Globus pallidus (tissue), 1 donor: ENCODE measurements at regions not wholly inside any gene's neighbourhood (a gene's known extent, or its start where the extent isn't known, plus 50 kb on each side); places are given as distances from the start of the nearest gene placed in this dataset.
"Not testable (repeated sequence)": the region's sequence is repeated elsewhere in the genome, so short reads cannot be mapped to it uniquely, and the experiment has no call there.

Experiments used
- DNase-seq: peaks from one replicate; pipeline ENCODE4 v3.0.0-alpha.2; 2015; ENCODE audit warnings: low spot score

DNA sequence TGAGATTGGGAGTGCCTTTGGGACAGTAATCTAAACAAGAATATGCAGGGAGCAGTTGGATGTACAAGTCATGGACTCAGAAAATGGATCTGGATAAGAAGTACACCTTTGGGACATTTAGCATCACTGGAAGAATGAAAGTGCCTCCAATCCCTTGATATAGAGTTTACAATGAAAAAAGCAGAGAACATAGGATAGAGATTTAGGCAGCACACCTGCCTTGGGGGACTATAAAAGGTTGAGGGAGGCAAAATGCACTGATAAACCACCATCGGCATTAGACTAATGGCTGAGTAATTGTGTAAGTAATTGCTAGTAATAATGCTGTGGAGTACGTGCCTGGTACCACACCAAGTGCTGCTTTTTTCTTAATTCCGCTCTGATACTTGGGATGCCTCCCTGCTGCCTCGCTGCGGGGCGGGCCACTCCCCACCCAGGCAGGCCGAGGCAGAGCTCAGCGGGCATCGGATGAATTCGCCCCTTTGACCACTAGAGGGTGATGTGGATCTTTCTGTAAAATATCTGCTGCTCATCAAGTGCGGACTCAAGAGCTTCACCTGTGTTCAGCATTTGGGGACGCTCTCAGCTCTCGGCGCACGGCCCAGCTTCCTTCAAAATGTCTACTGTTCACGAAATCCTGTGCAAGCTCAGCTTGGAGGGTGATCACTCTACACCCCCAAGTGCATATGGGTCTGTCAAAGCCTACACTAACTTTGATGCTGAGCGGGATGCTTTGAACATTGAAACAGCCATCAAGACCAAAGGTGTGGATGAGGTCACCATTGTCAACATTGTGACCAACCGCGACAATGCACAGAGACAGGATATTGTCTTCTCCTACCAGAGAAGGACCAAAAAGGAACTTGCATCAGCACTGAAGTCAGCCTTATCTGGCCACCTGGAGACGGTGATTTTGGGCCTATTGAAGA lies 99.9 kb downstream of the ANKRD18B start:
- DNase-seq: peak; percentile 67

DNA sequence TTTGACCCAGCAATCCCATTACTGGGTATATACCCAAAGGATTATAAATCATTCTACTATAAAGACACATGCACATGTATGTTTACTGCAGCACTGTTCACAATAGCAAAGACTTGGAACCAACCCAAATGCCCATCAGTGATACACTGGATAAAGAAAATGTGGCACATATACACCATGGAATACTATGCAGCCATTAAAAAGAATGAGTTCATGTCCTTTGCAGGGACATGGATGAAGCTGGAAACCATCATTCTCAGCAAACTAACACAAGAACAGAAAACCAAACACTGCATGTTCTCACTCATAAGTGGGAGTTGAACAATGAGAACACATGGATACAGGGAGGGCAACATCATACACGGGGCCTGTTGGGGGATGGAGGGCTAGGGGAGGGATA lies 104.3 kb downstream of the ANKRD18B start:
- not testable (repeated sequence) for DNase-seq

DNA sequence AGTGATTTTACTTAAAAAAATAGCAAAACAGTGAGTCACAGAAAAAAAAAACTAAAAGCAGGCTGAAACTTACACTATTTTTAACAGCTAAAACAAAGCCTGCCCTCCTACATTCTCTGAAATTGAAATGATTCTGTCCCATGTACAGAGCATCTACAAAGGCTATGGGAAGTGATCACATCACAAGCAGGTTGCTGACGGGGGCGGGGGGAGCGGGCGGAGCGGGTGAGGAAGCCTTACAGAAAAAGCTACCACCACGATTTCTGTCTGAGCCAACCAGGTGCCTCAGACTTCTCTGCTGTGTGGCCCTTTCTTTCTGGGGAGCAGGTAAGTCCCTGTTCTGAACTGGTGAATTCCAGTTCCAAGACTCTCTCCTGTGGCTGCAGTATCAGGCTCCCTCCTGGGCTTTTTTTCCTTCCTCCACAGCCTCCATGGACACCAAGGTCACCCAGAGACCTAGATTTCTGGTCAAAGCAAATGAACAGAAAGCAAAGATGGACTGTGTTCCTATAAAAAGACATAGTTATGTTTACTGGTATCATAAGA lies 104.9 kb downstream of the ANKRD18B start:
- no peak for DNase-seq

DNA sequence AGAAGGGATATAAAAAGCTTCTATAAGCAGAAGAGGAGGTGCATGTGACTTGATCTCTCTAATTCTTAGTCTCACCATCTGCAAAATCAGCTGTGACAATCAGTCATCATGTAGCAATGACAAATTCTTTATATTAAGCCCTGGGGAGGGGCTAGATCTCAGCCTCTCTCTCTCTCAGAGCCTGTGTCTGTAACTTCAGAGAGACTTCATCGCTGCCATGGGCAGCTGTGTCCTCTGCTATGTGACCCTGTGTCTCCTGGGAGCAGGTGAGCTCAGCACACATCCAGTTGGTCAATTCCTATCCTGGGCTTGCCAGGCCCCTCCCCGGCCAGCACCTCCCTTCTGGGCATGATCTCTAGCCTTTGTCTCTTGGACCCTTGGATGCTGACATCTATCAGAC lies 109.6 kb downstream of the ANKRD18B start:
- DNase-seq: no peak

DNA sequence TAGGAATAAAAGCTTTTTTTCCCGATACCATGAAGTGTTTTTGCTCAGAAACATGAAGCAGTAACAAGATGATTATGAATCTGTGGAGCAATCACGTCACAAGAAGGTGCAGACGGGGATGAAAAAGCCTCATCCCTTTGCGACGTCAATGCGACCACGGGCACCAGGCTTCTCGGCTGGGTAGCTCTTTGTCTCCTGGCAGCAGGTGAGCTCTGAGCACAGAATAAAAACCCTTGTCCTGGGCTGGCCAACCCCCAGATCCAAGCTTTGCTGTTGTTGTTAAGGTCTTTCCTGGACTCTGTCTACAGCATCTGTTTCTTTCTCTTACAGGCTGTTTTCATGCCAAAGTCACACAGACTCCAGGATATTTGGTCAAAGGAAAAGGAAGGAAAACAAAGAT lies 113.8 kb downstream of the ANKRD18B start:
- no peak for DNase-seq

DNA sequence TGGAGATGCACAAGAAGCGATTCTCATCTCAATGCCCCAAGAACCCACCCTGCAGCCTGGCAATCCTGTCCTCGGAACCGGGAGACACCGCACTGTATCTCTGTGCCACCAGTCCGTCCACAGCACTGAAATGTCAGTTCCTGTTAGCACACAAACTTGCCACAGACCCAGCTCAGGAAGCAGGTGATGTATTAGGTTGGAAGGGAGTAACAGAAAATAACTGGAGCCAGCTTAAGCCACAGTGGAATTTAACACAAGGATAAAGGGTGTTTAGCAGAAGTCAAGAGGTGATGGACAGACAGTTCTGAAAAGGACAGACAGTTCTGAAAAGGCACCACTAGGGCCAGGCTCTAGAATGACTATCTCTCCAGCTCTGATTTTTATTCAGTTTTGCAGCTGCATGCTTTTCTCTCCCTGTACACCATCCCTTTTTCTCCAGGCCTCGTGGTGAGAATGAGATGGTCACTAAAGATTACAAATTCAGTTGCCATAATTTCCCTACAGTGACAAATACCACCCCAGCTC lies 114.4 kb downstream of the ANKRD18B start:
- DNase-seq: no peak

DNA sequence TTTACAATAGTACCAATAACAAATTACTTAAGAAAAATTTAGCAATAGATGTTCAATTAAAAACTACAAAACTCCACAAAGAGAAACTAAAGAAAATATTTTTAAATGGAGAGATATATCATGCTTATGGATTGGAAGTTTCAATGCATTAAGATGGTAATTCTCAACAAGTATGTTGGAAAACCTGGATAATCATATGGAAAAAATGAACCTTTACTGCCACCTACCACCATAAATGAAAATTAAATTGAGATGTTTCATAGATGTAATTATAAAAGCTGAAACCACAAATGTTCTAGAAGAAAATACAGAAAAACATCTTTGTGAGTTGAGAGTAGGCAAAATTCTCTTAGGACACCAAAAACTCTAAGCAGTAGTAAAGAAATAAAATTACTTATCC lies 121.7 kb downstream of the ANKRD18B start:
- DNase-seq: no peak

DNA sequence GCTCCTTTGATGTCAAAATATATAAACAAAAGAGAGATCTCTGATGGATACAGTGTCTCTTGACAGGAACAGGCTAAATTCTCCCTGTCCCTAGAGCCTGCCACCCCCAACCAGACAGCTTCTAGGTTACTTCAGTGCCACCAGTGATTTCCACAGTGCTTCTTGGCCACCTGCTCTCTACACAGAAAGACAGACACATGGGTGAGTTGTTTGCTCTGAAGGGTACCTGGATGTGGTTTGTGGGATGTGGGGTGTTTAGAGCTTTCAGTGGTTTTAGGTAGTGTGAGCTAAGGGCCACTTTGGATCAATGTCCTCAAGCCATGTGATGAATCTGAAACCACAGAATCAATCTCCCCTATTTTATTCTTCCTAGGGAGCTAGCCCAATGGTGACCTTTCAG lies 125.4 kb downstream of the ANKRD18B start:
- DNase-seq: no peak

DNA sequence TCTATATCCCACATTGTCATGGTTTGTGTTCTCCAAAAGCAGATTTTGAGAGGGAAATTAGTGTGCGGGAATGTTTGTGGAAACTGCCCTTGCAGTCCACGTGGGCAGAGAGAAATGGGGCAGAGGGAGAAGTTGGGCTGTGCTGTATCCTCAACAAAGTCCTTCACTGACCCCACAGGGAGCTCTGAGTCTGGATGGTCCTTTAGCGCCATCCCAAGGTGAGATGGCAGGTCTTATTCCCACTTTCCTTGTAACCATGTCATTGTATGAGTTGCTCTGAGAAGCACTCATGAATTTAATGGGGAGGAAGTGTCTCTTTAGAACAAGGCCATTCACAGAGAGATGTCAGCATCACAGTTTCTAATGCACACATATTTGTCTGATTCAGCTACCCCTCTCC lies 127.1 kb downstream of the ANKRD18B start:
- DNase-seq: no peak

DNA sequence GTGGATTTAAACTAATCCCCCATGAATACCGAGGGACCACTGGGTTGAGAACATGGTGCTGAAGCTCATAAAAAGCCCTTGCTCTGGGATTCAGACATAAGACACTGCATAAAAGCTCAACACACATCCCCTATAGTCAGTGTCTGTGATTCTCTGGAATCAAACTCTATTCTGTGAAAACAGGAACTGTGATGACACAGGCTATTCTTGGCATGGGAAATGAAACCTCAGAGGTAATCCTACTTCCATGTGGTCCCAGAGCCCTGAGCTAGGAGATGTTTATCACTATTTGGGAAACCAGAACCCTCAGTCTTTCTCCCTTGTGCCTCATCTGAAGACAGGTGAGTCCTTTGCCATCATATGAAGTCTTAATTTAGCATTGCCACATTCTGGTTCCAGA lies 135.4 kb upstream of the PRSS3 start:
- DNase-seq: peak; percentile 24

DNA sequence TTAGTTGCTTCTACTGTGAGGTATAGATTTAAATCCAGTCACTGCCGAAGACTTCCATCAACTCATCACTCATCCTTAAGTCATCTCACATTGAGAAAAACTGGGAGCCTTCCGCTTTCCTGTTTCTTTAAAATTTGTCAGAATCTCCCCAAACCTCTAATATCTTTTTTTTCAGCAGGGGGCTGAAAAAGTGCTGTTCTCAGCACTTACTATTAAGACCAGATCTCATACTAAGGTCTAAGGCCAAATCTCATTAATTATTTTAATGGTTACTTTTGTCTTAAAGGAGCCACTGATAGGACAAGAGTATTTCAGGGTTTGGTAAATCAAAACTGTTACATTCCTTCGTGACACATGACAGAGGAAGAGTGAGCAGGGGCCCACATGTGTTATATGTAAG lies 134.6 kb upstream of the PRSS3 start:
- DNase-seq: no peak

DNA sequence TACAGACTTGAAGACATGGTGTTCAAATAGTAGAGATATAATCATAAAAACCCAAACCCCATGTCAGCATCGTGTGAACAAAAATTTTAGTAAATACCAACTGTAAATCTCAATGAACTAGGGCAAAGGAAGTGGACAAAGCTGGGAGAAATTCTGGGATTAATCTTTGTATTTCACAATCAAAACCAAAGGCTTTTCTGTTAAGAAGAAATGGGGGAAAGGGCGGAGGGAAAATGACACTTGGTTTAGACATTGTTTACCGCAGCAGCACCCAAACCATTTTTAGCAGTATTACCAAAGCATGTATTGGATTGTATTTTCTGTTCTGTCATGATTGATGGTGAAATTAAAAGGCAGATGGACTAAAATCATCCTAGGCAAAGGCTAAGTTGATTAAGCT lies 134.2 kb upstream of the PRSS3 start:
- no peak for DNase-seq

DNA sequence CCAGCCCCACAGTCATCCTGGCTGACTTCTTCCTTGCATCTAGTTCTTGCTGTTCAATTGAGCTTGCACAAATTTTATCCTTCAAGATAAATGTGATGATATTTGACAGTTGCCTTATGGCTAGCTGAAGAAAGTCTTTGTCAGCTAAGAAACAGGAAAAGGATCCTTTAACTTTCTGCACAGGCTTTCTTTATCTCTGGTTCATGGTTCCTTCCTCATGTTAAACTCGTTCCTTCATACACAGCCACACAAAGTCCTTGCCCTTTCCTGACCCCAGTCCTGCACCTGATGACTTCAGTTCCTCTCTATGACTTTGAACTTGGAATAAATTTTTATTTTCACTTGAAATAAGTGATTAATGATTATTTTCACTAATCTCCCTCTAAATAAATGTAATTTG lies 132.5 kb upstream of the PRSS3 start:
- DNase-seq: no peak

DNA sequence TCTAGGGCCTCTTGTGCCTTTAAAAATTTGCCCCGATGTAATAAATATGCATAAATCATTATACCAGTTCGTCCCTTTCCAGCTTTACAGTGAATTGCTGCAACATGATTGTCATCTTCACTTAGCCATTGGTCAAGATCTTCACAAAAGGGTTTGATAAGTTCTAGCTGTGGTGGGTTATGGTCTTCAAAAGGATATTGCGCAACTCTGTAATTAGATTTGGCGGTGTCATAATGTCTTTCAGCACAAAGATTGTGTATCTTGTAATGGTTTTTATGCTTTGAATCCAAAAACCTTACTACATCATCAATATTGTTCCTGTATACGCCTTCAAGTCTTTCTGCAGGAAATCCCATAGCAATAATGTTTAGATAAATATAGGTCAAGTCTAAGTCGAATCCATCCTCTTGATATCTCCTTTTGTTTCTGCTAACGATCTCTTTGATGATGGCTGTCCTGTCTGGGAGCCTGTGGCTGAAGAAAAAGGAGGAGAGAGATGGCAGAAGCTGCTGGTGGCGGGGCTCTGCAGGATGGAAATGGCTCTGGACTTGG lies 119.1 kb upstream of the PRSS3 start:
- peak; percentile 63 for DNase-seq

DNA sequence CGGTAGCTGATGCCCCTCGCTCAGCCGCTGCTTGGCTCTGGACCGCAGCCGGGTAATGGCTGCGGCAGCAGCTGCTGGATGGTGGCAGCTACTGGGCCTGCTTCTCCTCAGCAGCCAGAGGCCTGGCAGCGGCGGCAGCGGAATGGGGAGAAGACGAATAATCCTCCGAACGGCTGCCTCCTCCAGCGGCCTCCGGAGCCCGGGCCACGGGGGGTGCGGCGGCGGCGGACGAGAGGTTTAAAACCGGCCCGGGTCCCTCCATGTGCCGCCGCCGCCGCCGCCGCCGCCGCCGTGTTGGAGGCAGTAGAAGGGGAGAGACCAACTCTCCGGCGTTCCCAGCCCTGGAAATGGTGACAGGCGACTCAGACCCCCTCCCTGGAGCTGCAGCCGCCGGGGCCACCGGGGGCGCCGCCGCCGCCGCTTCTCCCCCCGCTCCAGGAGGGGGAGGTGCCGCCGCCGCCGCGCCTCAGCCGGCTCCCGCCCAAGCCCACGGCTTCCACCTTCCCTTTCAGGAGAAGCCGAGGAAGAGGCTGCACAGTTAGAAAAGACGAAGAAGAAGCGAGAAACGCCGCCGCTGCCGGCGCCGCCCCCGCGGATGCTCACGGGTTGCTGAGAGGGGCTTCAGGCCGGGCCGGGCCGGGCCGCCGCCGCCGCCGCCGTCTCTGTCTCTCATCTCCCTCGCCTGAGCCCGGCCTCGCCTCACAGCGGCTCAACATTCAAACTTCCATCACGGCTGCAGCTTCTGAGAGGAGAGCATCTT lies 118.4 kb upstream of the PRSS3 start:
- peak; percentile 72 for DNase-seq

DNA sequence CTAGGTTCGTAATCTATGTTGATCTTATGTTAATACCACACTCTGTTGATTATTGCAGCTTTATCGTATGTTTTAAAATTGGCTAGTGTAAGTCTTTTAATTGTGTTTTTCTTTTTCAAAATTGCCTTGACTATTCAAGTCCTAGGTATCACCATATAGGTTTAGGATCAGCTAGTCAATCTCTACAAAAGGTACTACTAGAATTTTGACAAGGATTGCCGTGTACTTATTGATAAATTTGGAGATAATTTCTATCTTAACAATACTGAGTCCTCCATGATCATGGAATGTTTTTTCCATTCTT lies 117.9 kb upstream of the PRSS3 start:
- no peak for DNase-seq

DNA sequence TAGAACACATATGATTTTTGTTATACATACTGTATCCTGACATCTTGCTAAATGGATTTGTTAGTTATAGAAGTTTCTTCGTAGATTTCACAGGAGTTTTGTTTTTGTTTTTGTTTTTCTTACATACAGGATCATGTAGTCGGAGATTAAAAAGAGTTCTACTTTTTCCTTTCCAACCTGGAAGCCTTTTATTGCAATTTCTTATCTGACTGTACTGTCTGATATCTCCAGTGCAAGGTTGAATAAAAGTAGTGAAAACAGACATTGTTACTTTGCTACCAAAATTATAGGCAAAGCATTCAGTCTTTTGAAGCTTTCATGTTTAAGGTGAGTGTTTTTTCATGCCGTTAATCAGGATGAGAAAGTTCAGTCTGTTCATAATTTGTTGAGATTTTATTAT lies 117.4 kb upstream of the PRSS3 start:
- no peak for DNase-seq

DNA sequence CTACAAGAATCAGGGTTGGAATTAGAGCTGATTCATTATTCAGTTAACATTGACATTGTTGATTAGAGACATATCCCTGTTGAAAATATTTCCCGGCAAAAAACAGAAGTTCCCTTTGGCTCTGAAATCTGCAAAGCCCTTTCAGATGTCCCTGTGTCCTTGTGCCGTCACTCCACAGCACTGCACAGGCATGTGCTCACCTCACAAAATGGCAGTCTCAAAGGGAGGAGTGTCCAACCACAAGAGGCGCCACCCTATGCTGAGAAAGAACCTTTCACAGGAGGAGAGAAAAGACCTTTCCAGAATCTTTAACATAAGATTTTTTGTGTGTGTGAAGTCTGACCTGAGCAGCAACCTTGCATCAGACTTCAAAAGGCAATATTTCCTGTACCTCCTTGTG lies 112.8 kb upstream of the PRSS3 start:
- no peak for DNase-seq

DNA sequence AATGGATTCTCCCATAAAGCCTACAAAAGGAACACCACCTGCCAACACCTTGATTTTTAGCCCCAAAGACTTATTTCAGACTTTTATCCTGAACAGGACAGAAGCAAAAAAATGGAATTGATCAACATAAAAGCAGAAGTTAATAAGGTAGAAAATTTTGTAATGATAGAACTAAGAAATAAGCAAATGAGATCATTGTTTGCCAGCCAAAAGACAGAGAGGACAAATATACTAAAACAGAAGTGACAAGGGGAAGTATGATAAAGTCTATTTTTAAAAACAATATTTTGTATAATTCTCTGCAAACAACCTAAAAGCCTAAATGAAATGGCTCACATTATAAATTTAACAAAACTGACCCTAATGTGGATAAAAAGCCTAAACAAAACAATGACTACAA lies 110.5 kb upstream of the PRSS3 start:
- no peak for DNase-seq

DNA sequence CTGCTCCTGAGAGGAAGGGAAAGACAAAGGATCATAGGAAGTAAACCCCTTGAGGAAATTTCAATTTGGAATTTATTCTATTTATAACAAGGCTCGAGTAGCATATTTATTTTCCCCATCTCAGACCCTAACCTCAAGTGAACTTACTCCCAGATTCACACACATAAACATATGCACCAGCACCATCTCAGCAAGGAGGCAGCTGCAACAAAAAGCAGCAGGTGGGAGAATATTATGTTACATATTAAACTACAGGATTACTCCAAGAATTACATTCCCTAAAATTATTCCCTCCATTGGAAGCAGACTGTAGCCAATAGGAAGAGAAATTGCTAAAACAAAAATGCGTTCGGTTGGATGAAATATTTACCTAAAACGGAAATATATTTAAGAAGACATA lies 108.4 kb upstream of the PRSS3 start:
- DNase-seq: no peak

DNA sequence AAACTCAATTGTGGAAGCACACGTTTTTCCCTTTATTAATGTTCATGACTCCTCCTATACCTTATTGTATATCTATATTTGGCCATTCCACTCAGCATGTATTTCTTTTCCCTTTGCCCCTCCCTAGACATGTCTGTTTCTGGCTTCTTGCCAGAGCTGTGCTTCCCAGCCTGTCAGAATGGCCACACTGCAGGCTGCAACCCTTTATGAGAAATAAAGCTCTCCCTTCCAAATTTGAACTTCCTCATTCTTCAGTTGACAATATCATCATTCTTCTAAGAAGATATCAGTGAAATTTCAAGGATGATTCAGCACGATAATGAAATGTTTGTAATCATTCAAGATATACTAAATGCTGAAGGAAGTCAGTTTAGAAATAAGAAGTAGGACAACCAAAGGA lies 107.6 kb upstream of the PRSS3 start:
- no peak for DNase-seq

DNA sequence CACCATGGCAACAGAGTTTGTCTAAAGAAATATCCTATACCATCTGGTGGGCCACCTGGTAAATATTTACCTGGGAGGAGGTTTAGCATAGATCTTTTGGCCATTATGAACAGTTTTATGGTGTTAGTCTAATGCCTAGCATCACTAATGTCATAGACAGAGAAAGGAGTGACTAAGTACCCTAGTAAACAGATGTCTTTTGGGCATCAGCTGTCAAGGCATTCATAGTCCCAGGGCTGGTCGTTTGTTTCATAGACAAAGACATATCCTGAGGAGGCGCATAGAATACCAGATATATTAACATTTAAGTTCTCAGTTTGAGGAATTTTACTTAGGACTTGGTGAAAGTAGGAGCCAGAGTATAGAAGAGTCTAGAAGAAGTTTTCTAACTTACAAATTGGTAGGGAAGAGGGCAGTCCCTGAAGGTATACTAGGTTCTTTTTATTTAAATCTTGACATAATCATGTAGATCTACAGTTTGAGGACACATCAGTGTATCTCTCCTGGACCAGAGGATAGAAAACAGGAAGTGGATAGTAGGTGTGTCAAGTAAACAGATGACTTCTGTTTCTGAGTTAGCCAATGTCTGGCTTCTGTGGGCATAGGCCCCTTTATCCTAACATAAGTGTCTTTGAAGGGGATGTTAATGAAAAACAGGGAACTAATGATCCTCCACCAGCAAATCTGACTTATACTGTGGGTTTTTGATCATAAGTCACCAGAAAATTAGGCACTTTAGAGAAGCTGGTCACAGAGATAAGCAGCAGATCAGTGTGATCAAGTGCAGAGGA lies 105.0 kb upstream of the PRSS3 start:
- DNase-seq: no peak
